GM21423 (cell line): ENCODE measurements at regions not wholly inside any gene's neighbourhood (a gene's known extent, or its start where the extent isn't known, plus 50 kb on each side); places are given as distances from the start of the nearest gene placed in this dataset.

Experiments used
- ATAC-seq: cut with Tn5 transposase; IDR thresholded peaks from one replicate; pipeline ENCODE4 v1.9.1; 2021; ENCODE audit warnings: mild to moderate bottlenecking, moderate library complexity; ENCODE audit not compliant: unreplicated experiment

DNA sequence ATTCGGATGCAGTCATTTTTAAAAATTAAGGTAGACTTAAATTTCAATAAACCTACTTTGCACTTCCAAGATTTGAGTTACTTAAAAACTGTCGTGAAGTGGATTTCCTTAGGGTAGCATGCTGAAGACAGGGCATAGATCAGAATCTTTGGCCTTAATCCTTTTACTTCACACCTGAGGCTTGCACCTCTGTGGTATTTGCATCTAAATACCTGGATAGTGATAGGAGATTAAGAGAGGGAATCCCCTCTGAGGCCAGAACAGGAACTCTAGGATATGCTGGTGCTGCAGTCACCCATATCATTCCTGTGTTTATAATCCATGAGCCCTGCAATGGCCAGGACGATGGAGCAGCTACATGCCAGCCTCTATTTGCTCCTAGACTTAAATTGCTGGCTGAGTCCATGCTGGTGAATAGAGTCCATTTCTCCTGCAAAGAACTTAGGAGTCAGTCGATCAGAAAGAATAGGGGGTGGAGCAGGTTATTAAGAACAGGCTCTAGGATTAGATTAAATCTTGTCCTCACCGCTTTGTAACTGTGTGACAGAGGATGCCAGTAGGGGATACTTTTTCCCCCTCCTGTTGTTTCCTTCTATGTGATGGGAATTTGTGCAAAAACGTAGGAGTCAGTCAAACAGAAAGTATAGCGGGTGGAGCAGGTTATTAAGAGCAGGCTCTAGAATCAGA lies 333.6 kb downstream of the DUSP10 start:
- no peak for ATAC-seq

DNA sequence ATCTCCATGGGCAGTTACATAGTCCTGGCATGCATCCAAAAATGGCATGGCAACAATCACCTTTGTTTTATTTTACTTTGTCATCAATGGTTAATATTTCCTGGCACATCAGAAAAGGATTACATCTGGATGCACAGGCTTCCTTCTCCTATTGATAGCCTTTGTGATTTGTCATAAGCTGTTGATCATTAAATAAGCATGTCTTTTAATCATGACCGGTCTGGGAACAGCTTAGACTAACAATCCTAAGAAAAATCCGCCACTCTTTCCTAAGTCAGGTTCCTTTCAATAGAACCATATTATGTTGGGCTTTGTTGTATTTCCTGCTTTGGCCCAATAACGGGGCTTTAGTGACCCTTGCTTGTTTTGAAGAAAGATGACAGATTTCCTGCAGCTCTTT lies 330.6 kb downstream of the DUSP10 start:
- no peak for ATAC-seq

DNA sequence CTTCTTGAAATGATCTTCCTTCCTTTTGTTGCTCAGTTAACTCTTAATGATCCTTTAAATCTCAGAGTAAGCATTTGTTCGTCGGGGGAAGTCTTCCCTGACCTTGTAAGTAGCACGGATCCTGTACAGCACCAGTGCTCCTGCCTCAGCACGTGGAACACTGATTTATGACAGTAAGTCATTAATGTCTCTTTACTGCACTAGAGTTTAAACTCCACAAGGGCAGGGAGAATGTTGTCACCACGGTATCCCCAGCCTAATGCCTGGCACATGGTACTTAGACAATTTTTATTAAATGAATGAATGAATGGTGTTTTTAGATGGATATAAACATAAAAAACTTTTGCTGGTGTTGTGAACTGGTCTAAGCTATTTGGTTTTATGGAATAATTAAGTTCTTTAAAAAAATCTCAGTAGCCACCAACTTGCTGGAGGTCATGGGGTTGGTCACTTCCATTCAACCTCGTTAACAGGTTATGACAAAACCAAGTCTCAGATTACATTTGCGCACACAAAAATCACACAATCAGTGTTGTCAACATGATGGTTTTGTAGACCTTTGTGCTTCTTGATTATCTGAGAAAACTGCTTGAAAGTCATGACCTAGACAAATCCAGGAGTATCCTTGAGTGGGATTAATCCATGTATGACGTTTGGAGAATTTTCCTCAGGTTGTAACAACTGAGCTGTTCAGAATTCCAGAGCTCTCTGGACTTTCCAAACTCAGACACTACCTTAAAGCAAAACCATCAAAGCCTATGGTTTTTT lies 326.9 kb downstream of the DUSP10 start:
- no peak for ATAC-seq

DNA sequence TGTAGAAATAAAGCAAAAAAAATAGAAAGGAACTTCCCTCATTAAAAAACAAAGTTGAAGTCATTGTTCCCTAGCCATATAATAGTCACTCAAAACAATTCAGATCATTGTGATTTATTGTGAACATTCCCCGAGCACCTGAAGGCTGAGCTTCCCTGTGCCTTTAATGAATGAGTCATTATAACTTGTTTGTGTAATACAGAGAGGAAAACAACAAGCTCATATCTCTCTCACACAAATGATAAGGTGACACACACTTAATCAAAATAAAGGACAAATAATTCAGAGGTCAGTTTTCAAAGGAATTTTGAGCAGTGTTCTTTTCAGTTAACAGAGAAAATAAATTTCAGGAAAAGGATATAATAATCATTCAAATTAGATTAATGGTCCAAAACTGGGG lies 326.2 kb downstream of the DUSP10 start:
- no peak for ATAC-seq

DNA sequence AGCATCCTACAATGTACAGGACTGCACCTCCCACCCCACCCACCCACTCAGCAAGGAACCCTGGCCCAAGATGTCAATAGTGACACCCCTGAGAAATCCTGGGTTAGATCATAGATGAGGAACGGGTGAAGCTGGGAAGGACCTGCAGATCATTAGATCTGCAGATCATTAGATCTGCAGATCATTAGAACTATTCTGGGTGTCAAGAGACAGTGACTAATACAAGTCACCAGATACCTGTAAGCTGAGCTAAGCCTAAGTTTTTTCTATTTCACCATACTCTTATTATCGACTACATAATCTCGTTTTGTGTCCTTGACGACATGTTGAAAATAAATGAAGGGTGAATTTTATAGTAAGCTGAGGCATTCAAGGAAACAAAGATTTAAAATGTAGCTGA lies 325.7 kb downstream of the DUSP10 start:
- ATAC-seq, result no peak

DNA sequence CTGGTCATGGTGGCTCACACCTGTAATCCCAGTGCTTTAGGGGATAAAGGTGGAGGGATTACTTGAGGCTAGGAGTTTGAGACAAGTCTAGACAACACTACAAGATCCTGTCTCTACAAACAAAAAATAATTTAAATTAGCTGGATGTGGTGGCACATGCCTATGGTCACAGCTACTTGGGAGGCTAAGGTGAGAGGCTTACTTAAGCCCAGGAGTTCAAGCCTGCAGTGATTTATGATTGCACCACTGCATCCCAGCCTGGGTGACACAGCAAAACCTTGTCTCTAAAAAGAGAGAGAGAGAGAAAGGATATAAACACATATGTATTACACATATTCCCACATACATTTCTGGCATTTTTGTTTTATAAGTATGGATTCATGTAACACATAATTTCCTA lies 325.2 kb downstream of the DUSP10 start:
- ATAC-seq, result no peak

DNA sequence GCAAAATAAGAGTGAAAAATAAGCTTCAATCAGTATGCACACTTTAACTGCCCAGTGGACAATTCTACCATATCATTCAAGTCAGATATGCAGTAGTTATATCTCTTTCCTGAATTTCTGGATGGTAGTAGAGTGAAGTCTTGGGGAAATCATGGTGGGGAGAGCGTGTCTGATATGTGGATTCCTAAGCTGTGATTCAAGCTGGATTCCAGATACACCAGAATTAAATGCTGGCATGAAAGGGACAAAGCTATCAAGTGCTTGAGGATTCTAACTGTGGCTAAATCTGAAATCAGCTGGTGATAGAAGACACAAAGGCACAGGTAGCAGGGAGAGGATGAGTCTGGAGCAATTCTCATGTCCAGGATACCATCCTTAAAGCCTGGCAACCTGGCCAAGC lies 323.5 kb downstream of the DUSP10 start:
- ATAC-seq, result no peak

DNA sequence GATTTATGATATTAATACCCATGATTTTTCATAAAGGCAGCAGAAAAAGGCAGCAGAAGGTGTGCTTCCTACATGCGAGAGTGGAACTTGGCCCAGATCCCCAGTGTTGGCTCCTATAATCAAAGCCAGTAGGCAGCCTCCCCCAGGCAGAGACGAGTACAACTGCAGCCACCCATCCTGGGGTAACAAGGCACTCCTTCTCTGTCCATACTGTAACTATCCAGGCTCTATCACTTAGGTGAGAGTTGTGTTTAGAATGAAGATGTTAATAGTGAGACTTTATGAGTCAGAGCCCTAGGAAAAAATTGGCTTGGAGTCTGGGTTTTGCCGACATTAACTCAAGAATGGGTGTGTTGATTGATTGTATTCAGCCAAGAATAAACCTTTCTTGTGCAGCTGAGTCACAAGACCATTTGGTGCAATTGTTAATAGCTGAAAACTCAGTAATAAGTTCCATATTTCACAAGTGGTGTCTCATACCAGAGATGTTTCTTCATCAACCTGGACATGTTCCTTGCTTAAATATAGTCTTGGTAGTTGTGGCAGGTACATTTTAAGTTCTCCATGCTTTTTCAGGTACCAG lies 322.3 kb downstream of the DUSP10 start:
- ATAC-seq, result no peak

DNA sequence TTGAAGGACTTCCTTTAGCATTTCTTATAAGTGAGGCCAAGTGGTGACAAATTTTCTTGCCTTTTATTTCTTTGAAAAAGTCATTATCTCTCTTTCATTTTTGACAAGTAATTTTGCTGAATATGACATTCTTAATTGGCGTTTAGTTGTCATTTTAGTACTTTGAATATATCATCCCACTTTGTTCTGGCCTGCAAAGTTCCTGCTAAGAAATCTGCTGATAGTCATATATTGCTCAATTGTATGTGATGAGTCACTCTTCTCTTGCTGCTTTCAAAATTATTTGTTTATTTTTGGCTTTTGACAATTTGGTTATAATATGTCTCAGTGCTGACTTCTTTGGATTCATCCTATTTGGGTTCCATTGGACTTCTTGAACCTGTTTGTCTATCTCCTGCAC lies 312.6 kb downstream of the DUSP10 start:
- ATAC-seq, result no peak

DNA sequence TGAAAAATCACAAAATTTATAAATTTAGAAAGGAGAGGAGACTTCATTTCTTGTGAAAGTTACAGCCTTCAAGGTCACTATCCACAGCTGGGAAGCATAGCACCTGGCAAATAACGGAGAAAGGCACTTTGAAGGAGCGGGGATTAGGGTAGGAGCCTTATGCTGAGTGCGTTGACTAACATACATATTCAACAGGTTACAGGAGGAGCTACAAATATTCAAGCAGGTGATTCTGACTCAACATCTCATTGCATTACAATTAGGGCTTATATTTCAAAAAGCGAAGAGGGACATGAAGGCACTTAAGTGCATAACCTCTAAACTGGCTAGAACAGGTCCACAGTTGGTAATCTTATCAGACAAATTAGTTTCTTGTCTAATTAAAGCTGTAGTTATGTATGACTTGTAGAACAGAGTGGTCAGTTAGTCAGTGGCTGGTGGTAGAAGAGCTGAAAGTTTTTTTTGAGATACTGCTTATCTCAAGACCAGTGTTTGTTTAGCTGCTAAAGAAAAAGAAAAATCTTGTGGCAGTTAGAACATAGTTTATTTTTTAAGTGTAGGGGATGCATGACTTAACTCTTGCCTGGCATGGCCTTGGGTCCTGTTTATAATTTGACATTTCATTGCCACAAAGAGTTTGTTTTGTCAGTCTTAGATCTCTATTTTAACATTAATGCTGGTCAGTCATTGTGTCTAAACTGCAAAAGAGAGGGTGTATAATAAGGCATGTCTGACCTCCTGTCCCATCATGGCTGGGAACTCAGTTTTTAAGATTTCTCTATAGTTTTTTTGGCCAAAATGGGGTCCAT lies 311.5 kb downstream of the DUSP10 start:
- no peak for ATAC-seq

DNA sequence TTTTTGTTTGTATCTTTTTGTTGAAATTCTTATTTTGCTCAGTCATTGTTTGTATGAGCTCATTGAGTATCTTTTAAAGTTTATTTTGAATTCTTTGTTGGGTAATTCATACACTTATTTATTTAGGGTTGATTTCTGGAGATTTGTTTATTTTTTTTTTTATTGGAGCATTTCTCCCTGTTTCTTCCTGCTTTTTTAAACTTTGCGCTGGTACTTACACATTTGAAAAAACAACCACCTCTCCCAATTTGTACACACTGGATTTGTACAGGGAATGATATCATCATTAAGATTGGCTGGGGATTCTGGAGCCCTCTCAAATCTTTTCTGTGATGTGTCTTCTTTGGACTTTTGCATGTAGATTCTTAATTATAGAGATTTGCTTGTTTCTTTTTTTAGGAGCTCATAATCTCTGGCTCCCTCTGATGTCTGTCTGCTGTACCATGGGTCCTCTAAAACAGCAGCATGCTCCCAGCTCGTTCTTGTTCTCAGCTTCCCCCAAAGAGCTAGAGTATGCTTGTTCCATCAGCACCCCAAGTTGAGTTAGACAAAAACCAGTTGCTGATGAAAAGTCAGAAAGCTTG lies 310.7 kb downstream of the DUSP10 start:
- no peak for ATAC-seq

DNA sequence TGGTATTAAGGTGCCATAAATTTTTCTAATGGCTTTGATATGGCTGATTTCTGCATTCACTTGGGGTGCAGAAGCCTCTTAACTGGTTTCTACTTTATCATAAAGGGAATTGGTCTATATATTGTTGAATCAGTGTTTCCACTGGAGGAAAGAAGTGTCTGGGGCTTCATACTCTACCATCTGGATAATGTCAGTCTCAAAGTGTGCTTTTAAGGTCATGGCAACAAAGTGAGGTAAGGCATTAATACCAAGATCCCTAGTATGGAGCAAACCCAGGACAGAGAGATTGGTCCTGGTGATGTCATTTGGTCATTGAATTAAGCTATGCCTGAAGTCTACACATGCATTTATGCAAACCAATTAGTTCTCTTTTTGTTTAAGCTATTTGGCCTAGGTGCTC lies 309.9 kb downstream of the DUSP10 start:
- no peak for ATAC-seq

DNA sequence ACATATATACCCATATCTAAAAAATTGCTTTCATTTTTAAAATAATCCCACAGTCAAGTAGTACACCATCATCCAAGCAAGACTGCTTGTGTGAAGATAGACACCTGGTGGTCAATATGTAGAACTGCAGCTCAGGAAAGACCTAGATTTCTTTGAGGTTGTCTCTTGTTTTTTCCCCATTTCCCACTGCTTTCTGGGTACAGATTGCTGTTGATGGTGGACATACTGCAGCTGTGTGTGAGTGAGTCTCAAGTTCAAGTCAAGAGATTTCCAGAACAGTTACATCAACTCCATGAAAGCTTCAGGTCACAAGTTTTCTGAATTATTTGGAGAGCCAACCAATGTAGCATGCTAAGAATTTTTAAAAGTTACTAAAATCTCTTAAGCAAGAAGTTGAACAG lies 306.4 kb downstream of the DUSP10 start:
- peak; percentile 48 for ATAC-seq

DNA sequence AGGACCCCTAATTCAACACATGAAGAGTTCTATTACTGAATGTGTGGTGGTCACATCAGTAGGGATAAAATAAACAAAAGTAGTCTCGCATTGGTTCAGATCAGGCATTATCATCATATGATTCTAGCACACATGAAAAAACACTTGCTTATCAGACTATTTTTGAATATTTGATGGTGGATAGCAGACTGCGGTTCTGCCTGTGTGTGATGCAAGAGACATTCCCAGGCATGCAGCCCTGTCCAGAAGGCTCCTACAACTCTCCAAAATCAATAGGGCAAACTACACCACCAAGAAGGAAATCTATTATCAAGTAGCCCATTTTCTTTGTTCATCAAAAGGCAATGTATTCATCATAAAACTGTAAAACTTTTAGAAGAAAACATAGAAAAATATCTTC lies 304.7 kb downstream of the DUSP10 start:
- no peak for ATAC-seq

DNA sequence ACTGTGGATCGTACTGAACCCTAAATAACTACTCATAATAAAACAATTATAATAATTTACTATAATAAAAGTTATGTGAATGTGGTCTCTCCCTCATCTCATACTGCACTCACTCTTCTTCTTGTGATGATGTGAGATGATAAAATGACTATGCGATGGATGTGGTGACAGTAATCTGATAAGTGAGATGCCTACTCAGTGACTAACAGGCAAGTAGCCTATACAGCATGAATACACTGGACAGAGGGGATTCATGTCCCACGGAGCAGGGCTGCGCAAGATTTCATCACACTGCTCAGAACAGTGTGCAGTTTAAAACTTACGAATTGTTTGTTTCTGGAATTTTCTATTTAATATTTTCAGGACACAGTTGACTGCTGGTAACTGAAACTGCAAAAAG lies 304.0 kb downstream of the DUSP10 start:
- ATAC-seq, result no peak

DNA sequence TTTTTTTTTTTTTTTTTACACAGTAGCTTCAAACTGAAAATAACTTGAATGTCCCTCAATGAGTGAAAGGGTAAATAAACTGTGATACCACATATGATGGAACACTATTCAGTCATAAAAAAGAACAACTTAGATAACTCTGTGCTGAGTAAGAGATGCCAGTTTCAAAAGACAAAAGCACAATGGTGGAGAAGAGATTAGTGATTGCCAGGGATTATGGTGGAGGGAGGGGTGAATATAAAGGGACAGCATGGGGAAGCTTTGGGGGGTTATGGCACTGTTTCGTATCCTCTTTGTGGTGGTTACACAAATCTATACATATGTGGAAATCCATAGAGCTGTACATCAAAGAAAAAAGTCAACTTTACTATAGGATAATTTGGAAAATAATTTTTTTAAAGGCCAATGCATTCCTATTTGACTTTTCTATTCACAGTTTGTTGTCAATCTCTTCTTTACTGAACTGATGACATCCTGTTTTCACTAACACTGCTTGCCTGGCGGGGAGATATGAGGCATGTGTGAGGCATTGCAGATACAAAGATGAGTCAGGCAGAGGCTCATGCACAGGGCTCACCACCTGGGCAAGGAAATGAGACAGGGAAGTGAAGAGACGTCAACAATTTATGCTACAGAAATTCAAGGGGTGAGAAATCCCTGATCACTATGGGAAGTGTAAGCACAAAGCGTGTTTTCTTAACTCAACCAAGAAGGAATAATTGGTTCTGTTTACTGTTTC lies 302.7 kb downstream of the DUSP10 start:
- ATAC-seq, result peak; percentile 88

DNA sequence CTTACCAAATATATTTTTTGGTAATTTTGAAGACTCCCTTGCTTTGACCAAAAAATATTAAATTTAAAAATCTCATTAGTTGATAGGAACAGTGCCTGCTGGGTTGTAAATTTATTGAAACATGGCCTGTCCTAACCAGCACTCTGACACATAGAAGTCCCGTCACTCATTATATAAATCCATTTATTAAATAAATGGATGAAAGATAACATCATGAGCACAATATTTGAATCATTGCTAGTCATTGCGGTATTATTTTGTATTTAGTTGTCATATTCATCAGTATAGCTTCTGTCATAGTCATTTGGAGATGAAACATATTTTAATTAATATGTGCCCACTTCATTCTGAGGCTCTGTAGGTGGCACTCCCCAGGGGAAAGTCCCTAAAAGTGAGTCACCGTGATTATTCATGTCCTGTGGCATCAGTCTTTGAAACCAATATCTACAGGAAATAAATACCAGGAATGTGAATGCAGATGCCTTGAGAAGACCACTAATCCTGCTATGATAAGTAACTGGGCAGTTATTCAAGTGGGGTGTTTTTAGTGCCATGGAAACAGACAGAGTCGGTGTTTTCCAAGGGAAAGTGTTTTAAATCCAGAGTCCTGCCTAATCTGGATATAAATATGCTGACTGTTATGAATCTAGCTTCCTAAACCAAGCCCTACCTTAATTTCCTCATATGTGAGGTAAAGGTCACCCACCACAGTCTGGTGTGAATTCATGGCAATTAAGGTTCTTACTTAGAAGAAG lies 302.0 kb downstream of the DUSP10 start:
- no peak for ATAC-seq

DNA sequence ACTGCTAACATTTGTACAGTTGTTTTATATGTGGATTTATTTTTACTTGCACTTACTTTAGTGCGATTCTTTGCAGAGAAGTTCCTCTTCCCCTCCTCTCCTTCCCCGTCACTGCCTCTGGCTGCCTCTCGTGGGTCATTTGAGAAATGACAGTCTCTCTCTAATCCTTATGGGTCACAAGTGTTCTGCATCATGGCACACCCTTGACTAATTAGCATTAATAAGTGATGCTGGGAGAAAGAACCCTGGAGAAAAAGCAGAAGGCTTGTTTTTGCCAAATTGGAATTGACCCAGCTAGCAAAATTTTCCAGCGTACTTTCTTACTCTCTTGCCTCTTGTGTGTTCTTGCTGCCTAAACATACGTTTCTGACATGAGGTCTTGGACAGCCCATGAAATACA lies 301.2 kb downstream of the DUSP10 start:
- no peak for ATAC-seq

DNA sequence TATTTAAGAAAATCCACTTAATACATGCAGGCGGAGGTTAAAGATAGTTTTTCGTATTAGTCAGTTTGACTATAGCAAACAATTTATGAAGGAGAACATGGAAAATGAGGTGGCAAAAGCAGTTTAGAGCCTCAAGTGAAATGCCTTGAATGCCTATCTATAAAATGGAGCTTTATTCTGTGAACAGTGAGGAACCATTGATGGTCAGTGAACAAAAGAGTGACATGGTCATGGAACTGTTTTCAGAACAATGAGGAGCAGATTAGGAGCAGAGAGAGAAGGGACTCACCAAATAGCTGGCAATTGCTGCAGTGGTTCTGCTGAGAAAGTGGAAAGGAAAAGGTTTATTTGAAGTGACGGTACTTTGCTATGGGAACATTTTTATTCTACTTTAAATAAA lies 299.8 kb downstream of the DUSP10 start:
- ATAC-seq, result no peak

DNA sequence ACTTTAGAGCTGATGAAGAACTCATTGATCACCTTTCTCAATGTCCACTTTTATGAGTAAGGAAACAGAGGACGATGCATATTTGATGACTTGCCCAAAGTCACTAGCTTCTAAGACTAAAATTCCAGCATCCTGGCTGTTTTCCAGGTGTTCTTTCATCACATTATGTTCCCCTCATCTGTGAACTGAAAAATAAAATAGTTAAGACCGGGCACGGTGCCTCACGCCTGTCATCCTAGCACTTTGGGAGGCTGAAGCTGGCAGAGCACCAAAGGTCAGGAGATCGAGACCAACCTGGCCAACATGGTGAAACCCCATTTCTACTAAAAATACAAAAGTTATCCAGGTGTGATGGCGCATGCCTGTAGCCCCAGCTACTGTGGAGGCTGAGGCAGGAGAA lies 297.5 kb downstream of the DUSP10 start:
- ATAC-seq, result no peak
